ENCODE measurements at regions not wholly inside any gene's neighbourhood (a gene's known extent, or its start where the extent isn't known, plus 50 kb on each side); places are given as distances from the start of the nearest gene placed in this dataset.

DNA sequence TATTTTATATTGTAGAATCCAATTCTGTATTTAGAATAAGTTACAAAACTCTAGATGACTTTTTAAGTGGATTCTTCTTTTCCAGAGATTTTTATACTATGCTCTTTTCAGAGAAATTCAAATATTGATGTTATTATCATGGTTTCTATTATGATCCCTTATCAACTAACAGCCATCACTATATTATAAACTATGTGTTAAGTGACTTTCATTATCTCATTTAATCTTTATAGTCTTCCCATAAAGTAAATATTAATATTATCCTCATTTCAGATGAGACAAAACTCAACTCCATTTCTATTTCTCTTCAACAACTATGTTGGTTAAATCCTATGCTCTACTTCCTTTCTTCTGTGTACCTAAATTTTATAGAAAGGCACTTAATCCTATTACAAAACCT is 132.6 kb downstream of the ANKRD50 start:
- TF ChIP-seq, protein P1, sequence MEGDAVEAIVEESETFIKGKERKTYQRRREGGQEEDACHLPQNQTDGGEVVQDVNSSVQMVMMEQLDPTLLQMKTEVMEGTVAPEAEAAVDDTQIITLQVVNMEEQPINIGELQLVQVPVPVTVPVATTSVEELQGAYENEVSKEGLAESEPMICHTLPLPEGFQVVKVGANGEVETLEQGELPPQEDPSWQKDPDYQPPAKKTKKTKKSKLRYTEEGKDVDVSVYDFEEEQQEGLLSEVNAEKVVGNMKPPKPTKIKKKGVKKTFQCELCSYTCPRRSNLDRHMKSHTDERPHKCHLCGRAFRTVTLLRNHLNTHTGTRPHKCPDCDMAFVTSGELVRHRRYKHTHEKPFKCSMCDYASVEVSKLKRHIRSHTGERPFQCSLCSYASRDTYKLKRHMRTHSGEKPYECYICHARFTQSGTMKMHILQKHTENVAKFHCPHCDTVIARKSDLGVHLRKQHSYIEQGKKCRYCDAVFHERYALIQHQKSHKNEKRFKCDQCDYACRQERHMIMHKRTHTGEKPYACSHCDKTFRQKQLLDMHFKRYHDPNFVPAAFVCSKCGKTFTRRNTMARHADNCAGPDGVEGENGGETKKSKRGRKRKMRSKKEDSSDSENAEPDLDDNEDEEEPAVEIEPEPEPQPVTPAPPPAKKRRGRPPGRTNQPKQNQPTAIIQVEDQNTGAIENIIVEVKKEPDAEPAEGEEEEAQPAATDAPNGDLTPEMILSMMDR (conservative IDR thresholded peaks at IDR 0.05; ENCODE audit: low read length): no peak
- TF ChIP-seq EZH2phosphoT487 (IDR thresholded peaks at IDR 0.05; ENCODE audit: borderline replicate concordance, low read depth, low read length): no peak

All from OCI-LY7 (cell line).